22Rv1 (cell line): ENCODE measurements at regions not wholly inside any gene's neighbourhood (a gene's known extent, or its start where the extent isn't known, plus 50 kb on each side); places are given as distances from the start of the nearest gene placed in this dataset.

Source experiments
- H3K27ac ChIP-seq: fragments of 450-650 bp; 2 replicates; pipeline ENCODE4 v1.5.1; 2017
- ZFX ChIP-seq: fragments of 450-650 bp; IDR thresholded peaks from 2 replicates; pipeline ENCODE4 v1.6.1; 2017; ENCODE audit warnings: antibody characterized with exemption, borderline replicate concordance
- TF ChIP-seq, protein P1 (sequence below): fragments of 450-650 bp; IDR thresholded peaks from 2 replicates; pipeline ENCODE4 v1.5.1; 2017; ENCODE audit warnings: mild to moderate bottlenecking

DNA sequence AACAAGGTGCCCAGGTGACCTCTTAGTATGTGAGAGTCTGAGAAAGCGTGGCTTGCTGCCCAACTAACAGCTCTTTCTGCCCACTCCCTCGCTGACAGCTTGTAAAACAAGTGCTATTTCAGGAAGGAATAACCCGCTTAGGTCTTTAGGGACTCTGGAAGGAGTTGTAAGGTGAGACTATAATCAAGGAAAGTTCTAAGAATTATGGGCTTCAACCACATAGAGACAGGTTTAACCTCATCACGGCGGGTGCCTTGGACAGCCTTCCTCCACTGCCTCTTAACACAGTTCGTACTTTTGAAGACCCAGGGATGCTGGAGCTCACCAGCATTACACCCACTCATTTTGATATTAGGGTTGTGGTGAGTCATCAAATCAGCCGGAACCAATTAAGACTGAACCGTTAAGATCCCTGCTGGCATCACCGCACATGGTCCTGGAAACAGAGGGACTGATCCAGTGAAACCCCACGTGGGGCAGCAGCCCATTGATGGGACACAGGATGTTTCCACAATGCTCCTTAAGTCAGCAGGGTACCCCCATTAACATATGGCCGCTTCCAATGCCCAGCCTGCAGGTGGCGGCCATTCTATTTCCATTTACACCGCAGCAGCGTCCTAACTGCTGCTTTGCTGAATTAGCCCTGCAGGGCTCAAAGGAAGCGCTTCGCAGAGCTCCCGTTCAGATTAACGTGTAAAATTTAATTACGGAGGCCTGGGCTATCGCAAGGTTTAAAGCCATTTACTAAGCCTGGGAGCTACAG lies 176.6 kb upstream of the SDK2 start:
- TF ChIP-seq, protein P1, sequence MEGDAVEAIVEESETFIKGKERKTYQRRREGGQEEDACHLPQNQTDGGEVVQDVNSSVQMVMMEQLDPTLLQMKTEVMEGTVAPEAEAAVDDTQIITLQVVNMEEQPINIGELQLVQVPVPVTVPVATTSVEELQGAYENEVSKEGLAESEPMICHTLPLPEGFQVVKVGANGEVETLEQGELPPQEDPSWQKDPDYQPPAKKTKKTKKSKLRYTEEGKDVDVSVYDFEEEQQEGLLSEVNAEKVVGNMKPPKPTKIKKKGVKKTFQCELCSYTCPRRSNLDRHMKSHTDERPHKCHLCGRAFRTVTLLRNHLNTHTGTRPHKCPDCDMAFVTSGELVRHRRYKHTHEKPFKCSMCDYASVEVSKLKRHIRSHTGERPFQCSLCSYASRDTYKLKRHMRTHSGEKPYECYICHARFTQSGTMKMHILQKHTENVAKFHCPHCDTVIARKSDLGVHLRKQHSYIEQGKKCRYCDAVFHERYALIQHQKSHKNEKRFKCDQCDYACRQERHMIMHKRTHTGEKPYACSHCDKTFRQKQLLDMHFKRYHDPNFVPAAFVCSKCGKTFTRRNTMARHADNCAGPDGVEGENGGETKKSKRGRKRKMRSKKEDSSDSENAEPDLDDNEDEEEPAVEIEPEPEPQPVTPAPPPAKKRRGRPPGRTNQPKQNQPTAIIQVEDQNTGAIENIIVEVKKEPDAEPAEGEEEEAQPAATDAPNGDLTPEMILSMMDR: no peak
- TF ChIP-seq ZFX: no peak
- no peak overlapping the region for H3K27ac ChIP-seq

DNA sequence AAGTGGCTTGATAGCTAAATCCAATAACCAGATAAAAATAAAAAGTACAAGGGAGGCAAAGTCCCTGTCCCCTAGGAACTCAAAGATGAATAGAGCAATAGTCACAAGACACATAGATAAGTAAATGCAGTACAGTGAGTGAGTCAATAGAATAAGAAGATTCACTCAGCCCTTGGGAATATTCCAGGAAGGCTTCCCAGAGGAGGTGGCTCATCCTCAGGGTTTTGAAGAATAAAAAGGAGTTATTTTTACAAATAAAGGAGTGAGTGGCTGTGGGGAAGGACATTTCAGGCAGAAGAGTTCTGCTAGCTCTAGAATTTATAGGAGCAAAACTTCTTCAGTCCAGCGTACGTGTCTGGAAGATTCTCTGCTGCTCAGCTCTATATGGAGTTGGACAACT lies 177.4 kb upstream of the SDK2 start:
- TF ChIP-seq, protein P1: no peak
- no peak for TF ChIP-seq ZFX
- no peak overlapping the region for H3K27ac ChIP-seq

DNA sequence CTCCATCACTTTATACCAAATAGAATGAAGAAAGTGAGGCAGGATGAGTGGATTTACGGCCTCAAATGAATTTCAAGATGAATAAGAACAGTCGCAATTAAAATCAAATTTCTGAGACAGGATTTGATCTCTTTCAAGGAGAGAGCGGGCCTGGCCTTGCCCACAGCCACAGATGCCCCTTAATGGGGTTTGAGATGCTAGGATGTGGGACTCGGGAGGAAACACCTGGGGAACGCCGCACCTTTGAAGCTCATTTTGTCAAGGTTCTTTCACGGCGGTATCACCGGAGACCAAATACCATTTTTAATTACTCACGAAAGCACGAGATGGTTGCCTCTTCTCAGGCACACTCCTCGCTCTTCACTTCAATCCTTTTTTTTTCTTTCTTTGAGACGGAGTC lies 178.1 kb upstream of the SDK2 start:
- no peak overlapping the region for H3K27ac ChIP-seq
- TF ChIP-seq, protein P1: no peak
- TF ChIP-seq ZFX: no peak

DNA sequence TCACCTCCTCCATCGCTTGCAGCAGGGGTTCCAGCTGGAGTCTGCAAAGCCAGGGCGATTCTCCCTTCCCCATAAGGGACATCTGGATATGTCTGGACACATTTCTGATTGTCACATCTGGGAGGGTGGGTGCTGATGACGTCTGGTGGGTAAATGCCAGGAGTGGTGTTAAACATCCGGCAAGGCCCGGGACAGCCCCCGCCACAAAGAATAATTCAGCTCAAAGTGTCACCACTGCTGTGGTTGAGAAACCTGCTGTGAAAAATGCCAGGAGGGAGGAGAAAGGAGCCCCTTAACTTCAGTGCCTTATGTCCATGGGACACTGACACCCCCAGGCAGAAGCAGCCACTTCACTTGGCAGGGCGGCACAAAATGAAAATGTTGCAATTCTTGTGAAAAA lies 179.4 kb upstream of the SDK2 start:
- TF ChIP-seq, protein P1: no peak
- TF ChIP-seq ZFX: no peak
- no peak overlapping the region for H3K27ac ChIP-seq

DNA sequence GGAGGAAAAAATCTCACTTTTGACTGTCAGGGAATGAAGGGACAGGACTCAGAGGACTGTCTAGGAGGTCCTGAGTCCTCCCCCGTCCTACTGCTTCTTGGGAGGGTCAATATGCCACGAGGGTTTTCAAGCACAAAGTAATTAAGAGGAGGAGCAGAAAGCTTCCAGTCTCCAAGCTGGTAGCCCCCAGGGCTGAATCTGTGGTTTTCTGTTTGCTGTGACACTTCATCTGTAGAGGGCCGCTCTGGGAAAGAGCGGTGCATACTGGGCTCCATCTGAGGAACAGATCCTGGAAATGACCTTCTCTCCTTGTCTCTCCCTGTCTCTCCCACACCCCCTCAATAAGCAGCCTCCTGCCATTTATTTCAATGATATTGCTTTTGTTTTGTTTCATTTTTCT lies 180.1 kb upstream of the SDK2 start:
- no peak overlapping the region for H3K27ac ChIP-seq
- TF ChIP-seq, protein P1: no peak
- TF ChIP-seq ZFX: no peak

DNA sequence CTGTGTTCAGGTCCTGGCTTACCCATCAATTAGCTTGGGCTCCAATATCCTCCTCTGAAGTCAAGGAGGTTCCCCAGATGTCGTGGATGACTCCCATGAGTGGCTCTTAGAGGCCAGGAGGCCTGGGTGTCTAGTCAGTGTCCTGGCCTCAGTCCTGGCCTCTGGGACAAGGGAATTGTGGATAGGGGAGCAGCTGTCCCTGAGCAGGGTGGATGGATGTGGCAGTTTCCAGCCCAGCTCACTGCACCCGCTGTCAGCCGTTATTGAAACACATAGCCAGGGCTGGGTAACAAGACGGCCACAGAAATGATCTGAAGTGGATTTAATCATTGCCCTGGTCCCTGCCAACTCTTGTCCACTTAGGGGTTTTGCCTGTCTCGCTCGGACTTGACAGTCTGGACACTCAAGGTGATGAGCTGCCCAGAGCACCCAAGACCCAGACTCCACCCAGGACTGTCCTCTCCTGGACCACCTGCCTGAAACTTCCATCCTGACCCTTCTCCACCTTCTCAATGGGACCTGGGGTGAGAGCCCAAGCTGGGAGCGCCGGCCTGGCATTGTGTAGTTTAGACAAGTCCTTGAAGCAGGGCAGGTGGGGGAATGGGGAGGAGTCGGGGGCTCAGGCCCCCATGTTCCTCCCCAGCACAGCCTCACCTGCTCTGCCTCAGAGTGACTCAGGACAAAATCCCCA lies 182.1 kb upstream of the SDK2 start:
- H3K27ac ChIP-seq: no peak overlapping the region
- TF ChIP-seq ZFX: no peak
- TF ChIP-seq, protein P1: no peak

DNA sequence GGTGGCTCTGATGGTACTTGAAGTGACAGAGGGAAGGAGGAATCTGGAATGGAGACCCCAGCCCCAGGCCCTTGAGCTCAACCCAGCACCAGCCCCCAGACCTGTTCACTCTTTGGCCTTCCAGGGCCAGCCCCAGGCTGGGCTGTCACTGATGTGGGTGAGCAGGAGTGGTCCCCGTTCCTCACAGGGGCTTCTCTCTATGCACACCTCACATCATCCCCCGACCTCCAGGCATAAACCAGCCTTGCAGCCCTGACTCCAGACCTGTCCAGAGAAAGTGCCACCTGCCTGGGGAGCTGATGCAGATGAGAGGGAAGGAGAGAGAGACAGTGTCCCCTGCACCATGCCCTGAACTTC lies 182.6 kb upstream of the SDK2 start:
- no peak for TF ChIP-seq ZFX
- TF ChIP-seq, protein P1: no peak
- no peak overlapping the region for H3K27ac ChIP-seq
